Mammary epithelial cell (primary cell): ENCODE measurements at regions not wholly inside any gene's neighbourhood (a gene's known extent, or its start where the extent isn't known, plus 50 kb on each side); places are given as distances from the start of the nearest gene placed in this dataset.

Experiments
- EZH2 ChIP-seq: IDR thresholded peaks from 2 replicates; pipeline ENCODE4 v1.6.1; 2012; ENCODE audit warnings: low read length, inconsistent platforms, borderline replicate concordance
- TF ChIP-seq, protein P1 (sequence below), 2 donors: IDR thresholded peaks in 1 of 2; conservative IDR thresholded peaks in 1 of 2; 2 replicates each; pipeline ENCODE4 v1.5.1; 2011 to 2012; ENCODE audit warnings: inconsistent platforms in 2 of 2, low read length in 2 of 2, mild to moderate bottlenecking in 2 of 2, control low read depth in 1 of 2, low read depth in 1 of 2; ENCODE audit not compliant: insufficient read depth in 1 of 2; ENCODE audit errors: extremely low read depth in 1 of 2

- TF ChIP-seq, protein P1, sequence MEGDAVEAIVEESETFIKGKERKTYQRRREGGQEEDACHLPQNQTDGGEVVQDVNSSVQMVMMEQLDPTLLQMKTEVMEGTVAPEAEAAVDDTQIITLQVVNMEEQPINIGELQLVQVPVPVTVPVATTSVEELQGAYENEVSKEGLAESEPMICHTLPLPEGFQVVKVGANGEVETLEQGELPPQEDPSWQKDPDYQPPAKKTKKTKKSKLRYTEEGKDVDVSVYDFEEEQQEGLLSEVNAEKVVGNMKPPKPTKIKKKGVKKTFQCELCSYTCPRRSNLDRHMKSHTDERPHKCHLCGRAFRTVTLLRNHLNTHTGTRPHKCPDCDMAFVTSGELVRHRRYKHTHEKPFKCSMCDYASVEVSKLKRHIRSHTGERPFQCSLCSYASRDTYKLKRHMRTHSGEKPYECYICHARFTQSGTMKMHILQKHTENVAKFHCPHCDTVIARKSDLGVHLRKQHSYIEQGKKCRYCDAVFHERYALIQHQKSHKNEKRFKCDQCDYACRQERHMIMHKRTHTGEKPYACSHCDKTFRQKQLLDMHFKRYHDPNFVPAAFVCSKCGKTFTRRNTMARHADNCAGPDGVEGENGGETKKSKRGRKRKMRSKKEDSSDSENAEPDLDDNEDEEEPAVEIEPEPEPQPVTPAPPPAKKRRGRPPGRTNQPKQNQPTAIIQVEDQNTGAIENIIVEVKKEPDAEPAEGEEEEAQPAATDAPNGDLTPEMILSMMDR (conservative IDR thresholded peaks at IDR 0.05 in 1 of 2, IDR thresholded peaks at IDR 0.05 in 1 of 2; ENCODE audit: extremely low read depth in 1 of 2, insufficient read depth in 1 of 2, low read depth in 1 of 2, low read length in 2 of 2), result no peak
- no peak for TF ChIP-seq EZH2
Measured at GRCh38 chr13:50483416-50483815, 360.1 kb downstream of the DLEU7 start.
